ENCODE measurements at regions not wholly inside any gene's neighbourhood (a gene's known extent, or its start where the extent isn't known, plus 50 kb on each side); places are given as distances from the start of the nearest gene placed in this dataset.
A peak's percentile ranks its signal among the peaks of the same experiment; 100 is the strongest.
"Not testable (repeated sequence)": the region's sequence is repeated elsewhere in the genome, so short reads cannot be mapped to it uniquely, and the experiment has no call there.

- DNase-seq: no peak
These were observed 260.4 kb upstream of the FANCL start for GRCh38 chr2:58501371-58502160.

GRCh38 chr2:58497168-58497567, 256.0 kb upstream of the FANCL start:
- peak; percentile 12 for DNase-seq

GRCh38 chr2:58495806-58496205, 254.7 kb upstream of the FANCL start:
- DNase-seq: no peak

- DNase-seq: no peak
These were observed 253.0 kb upstream of the FANCL start for GRCh38 chr2:58494071-58494501.

- DNase-seq: no peak
These were observed 243.5 kb upstream of the FANCL start for GRCh38 chr2:58484629-58485028.

- DNase-seq: peak; percentile 72
These were observed 243.1 kb upstream of the FANCL start for GRCh38 chr2:58484221-58484620.

GRCh38 chr2:58483307-58483706, 242.2 kb upstream of the FANCL start:
- no peak for DNase-seq

- DNase-seq: no peak
These were observed 240.5 kb upstream of the FANCL start for GRCh38 chr2:58481670-58482069.

- DNase-seq: no peak
These were observed 239.0 kb upstream of the FANCL start for GRCh38 chr2:58480141-58480540.

GRCh38 chr2:58479535-58480140, 238.5 kb upstream of the FANCL start:
- no peak for DNase-seq

GRCh38 chr2:58476556-58476955, 235.4 kb upstream of the FANCL start:
- DNase-seq: no peak

GRCh38 chr2:58475756-58476155, 234.6 kb upstream of the FANCL start:
- DNase-seq: no peak

GRCh38 chr2:58473165-58473564, 232.0 kb upstream of the FANCL start:
- no peak for DNase-seq

- DNase-seq: no peak
These were observed 225.7 kb upstream of the FANCL start for GRCh38 chr2:58466804-58467203.

GRCh38 chr2:58466021-58466420, 224.9 kb upstream of the FANCL start:
- DNase-seq: not testable (repeated sequence)

GRCh38 chr2:58460670-58461069, 219.5 kb upstream of the FANCL start:
- DNase-seq: no peak

- no peak for DNase-seq
These were observed 208.3 kb upstream of the FANCL start for GRCh38 chr2:58449286-58450010.

- no peak for DNase-seq
These were observed 207.7 kb upstream of the FANCL start for GRCh38 chr2:58448845-58449244.

- peak; percentile 76 for DNase-seq
These were observed 207.0 kb upstream of the FANCL start for GRCh38 chr2:58448065-58448507.

- no peak for DNase-seq
These were observed 206.5 kb upstream of the FANCL start for GRCh38 chr2:58447586-58447985.

- DNase-seq: no peak
These were observed 200.5 kb upstream of the FANCL start for GRCh38 chr2:58441643-58442042.

- peak; percentile 10 for DNase-seq
These were observed 195.7 kb upstream of the FANCL start for GRCh38 chr2:58436872-58437271.

- DNase-seq: no peak
These were observed 194.1 kb upstream of the FANCL start for GRCh38 chr2:58435246-58435645.

- no peak for DNase-seq
These were observed 193.6 kb upstream of the FANCL start for GRCh38 chr2:58434692-58435091.

Data from fibroblast of skin of right quadriceps (primary cell).